ENCODE measurements at regions not wholly inside any gene's neighbourhood (a gene's known extent, or its start where the extent isn't known, plus 50 kb on each side); places are given as distances from the start of the nearest gene placed in this dataset.

DNA sequence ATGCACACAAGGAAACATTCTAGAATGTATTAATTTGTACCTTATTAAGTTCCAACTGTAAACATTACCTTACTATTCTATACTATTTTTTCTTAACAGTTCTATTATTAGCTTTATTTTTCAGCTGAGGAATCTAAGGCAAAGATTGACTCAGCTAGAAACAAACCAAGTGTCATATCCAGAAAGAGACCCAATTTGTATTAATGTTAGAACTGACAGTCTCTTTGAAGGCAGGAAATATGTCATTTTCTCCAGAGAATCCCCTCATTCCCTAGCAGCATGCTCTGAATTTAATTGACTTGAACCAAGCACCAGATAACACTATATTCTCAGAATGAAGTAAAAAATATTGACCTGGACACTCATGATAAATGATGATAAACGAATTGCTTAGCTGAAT lies 81.4 kb upstream of the PLPPR5 start:
- no peak overlapping the region for H2AK5ac ChIP-seq (ENCODE audit: low read length)
- H3K4ac ChIP-seq (ENCODE audit: low read depth, low read length), result no peak overlapping the region
- H3K56ac ChIP-seq (ENCODE audit: low read length), result no peak overlapping the region
- H2BK15ac ChIP-seq (replicated peaks; ENCODE audit: low read depth), result no peak overlapping the region
- H3K4me1 ChIP-seq (ENCODE audit: control insufficient read depth, low read depth, low read length), result no peaks in the 10 kb centered on the region
- no peaks in the 10 kb centered on the region for H3K79me1 ChIP-seq (ENCODE audit: low read length)
- H4K8ac ChIP-seq (ENCODE audit: low read depth, low read length), result no peak overlapping the region
- no peak overlapping the region for H3K9ac ChIP-seq (ENCODE audit: low read length)
- DNase-seq, result no peak
- no peaks in the 10 kb centered on the region for H3K27me3 ChIP-seq (ENCODE audit: insufficient read depth, low read length, poor library complexity)
- H3K79me2 ChIP-seq (ENCODE audit: control insufficient read depth, insufficient read depth, low read length), result no peaks in the 10 kb centered on the region
- H3K36me3 ChIP-seq (ENCODE audit: control insufficient read depth, insufficient read depth, low read length), result no peaks in the 10 kb centered on the region
- no peak overlapping the region for H3K4me2 ChIP-seq (ENCODE audit: low read length)
- WGBS (ENCODE audit: extremely low coverage, insufficient coverage, low lambda C conversion rate), result no CpG with 5 or more reads among the region's 1 CpG
- no peak overlapping the region for H3K18ac ChIP-seq (ENCODE audit: low read length)
- H2BK120ac ChIP-seq (ENCODE audit: low read depth, low read length), result no peak overlapping the region
- no peak overlapping the region for H4K5ac ChIP-seq (ENCODE audit: low read length)
- no peak overlapping the region for H3K23ac ChIP-seq (ENCODE audit: low read length)
- H3K27ac ChIP-seq (ENCODE audit: low read depth, low read length), result no peak overlapping the region
- H3K4me3 ChIP-seq (ENCODE audit: low read length), result no peak overlapping the region
- no peak overlapping the region for H2BK5ac ChIP-seq (ENCODE audit: low read length)

DNA sequence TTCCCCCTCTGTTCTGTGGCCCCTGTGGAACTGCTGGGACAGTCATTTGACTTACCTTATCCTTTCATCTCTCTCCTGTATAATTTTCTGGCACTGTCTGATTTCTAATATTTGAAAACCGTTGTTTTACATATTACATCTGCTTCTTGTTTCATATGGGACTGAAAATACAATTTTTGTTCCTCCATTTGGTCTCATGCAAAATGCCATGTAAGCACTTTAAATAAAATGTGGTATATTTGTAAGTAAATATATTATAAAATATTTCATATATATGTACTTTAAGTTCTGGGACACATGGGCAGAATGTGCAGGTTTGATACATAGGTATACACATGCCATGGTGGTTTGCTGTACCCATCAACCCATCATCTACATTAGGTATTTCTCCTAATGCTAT lies 93.9 kb upstream of the PLPPR5 start:
- Histone ChIP-seq H3K79me1 (ENCODE audit: low read length) (no peaks in the 10 kb centered on the region), H3K27me3 (ENCODE audit: insufficient read depth, low read length, poor library complexity) (no peaks in the 10 kb centered on the region), H3K36me3 (ENCODE audit: control insufficient read depth, insufficient read depth, low read length) (no peaks in the 10 kb centered on the region), H3K4me2 (ENCODE audit: low read length) (no peak overlapping the region), H3K23ac (ENCODE audit: low read length) (no peak overlapping the region), H2BK5ac (ENCODE audit: low read length) (no peak overlapping the region), H4K5ac (ENCODE audit: low read length) (no peak overlapping the region), H3K4me3 (ENCODE audit: low read length) (no peak overlapping the region), H4K8ac (ENCODE audit: low read depth, low read length) (no peak overlapping the region), H3K27ac (ENCODE audit: low read depth, low read length) (no peak overlapping the region), H3K4ac (ENCODE audit: low read depth, low read length) (no peak overlapping the region), H2BK15ac (replicated peaks; ENCODE audit: low read depth) (no peak overlapping the region), H3K9ac (ENCODE audit: low read length) (no peak overlapping the region), H3K56ac (ENCODE audit: low read length) (no peak overlapping the region), H3K79me2 (ENCODE audit: control insufficient read depth, insufficient read depth, low read length) (no peaks in the 10 kb centered on the region), H2BK120ac (ENCODE audit: low read depth, low read length) (no peak overlapping the region), H3K4me1 (ENCODE audit: control insufficient read depth, low read depth, low read length) (no peaks in the 10 kb centered on the region), H3K18ac (ENCODE audit: low read length) (no peak overlapping the region), H2AK5ac (ENCODE audit: low read length) (no peak overlapping the region)
- DNase-seq, result no peak
- WGBS (ENCODE audit: extremely low coverage, insufficient coverage, low lambda C conversion rate), result no CpG with 5 or more reads among the region's 1 CpG

DNA sequence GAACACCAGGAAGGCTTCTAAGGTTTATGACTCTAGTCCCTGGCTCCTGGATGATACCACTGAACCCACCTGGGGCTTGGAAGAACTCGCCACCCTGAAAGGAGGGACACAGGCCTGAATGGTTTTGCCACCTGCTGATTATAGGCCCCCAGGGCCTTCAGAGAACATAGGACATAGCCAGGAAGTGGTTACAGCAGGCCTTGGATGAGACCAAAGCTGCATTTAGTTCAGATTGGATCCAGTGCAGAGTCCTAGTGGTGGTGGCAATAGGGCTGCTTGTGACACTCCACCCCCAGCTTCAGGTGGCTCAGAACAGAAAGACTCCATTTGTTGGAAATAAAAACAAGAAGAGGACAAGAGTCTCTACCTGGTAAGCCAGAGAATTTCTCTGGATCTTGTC lies 101.6 kb upstream of the PLPPR5 start:
- H3K56ac ChIP-seq (ENCODE audit: low read length), result no peak overlapping the region
- no peaks in the 10 kb centered on the region for H3K79me2 ChIP-seq (ENCODE audit: control insufficient read depth, insufficient read depth, low read length)
- no peak overlapping the region for H3K4me2 ChIP-seq (ENCODE audit: low read length)
- no peak overlapping the region for H2BK120ac ChIP-seq (ENCODE audit: low read depth, low read length)
- H3K27me3 ChIP-seq (ENCODE audit: insufficient read depth, low read length, poor library complexity), result no peaks in the 10 kb centered on the region
- no peak overlapping the region for H3K4ac ChIP-seq (ENCODE audit: low read depth, low read length)
- no peaks in the 10 kb centered on the region for H3K36me3 ChIP-seq (ENCODE audit: control insufficient read depth, insufficient read depth, low read length)
- no peak overlapping the region for H4K5ac ChIP-seq (ENCODE audit: low read length)
- no peak overlapping the region for H2BK5ac ChIP-seq (ENCODE audit: low read length)
- no peak overlapping the region for H2BK15ac ChIP-seq (replicated peaks; ENCODE audit: low read depth)
- no peak overlapping the region for H3K9ac ChIP-seq (ENCODE audit: low read length)
- H2AK5ac ChIP-seq (ENCODE audit: low read length), result no peak overlapping the region
- H3K4me1 ChIP-seq (ENCODE audit: control insufficient read depth, low read depth, low read length), result no peaks in the 10 kb centered on the region
- WGBS (ENCODE audit: extremely low coverage, insufficient coverage, low lambda C conversion rate), result no CpG with 5 or more reads among the region's 1 CpG
- H3K4me3 ChIP-seq (ENCODE audit: low read length), result no peak overlapping the region
- H4K8ac ChIP-seq (ENCODE audit: low read depth, low read length), result no peak overlapping the region
- no peaks in the 10 kb centered on the region for H3K79me1 ChIP-seq (ENCODE audit: low read length)
- no peak for DNase-seq
- H3K23ac ChIP-seq (ENCODE audit: low read length), result no peak overlapping the region
- no peak overlapping the region for H3K27ac ChIP-seq (ENCODE audit: low read depth, low read length)
- no peak overlapping the region for H3K18ac ChIP-seq (ENCODE audit: low read length)

DNA sequence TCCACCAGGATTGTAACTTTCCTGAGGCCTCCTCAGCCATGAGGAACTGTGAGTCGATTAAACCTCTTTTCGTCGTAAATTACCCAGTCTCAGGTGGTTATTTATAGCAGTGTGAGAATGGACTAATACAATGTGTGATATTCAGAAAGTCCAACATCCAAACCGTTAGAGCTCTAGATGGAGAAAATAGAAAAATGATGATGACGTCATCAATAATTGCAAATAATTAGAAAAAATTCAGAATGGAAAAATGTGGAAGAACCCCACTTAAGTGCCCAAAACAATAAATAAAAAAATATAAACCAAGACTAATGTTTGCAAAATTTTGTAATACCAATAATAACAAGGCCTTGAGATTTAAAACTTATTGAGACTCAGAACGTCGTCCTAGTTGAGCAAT lies 103.0 kb upstream of the PLPPR5 start:
- Histone ChIP-seq H3K79me2 (ENCODE audit: control insufficient read depth, insufficient read depth, low read length) (no peaks in the 10 kb centered on the region), H3K79me1 (ENCODE audit: low read length) (no peaks in the 10 kb centered on the region), H3K4me3 (ENCODE audit: low read length) (no peak overlapping the region), H2BK120ac (ENCODE audit: low read depth, low read length) (no peak overlapping the region), H3K27ac (ENCODE audit: low read depth, low read length) (no peak overlapping the region), H3K4ac (ENCODE audit: low read depth, low read length) (no peak overlapping the region), H2BK5ac (ENCODE audit: low read length) (no peak overlapping the region), H3K18ac (ENCODE audit: low read length) (no peak overlapping the region), H2AK5ac (ENCODE audit: low read length) (no peak overlapping the region), H3K27me3 (ENCODE audit: insufficient read depth, low read length, poor library complexity) (no peaks in the 10 kb centered on the region), H2BK15ac (replicated peaks; ENCODE audit: low read depth) (no peak overlapping the region), H3K36me3 (ENCODE audit: control insufficient read depth, insufficient read depth, low read length) (no peaks in the 10 kb centered on the region), H4K5ac (ENCODE audit: low read length) (no peak overlapping the region), H3K4me2 (ENCODE audit: low read length) (no peak overlapping the region), H3K56ac (ENCODE audit: low read length) (no peak overlapping the region), H4K8ac (ENCODE audit: low read depth, low read length) (no peak overlapping the region), H3K23ac (ENCODE audit: low read length) (no peak overlapping the region), H3K4me1 (ENCODE audit: control insufficient read depth, low read depth, low read length) (no peaks in the 10 kb centered on the region), H3K9ac (ENCODE audit: low read length) (no peak overlapping the region)
- DNase-seq, result no peak
- WGBS (ENCODE audit: extremely low coverage, insufficient coverage, low lambda C conversion rate), result no CpG with 5 or more reads among the region's 7 CpGs

DNA sequence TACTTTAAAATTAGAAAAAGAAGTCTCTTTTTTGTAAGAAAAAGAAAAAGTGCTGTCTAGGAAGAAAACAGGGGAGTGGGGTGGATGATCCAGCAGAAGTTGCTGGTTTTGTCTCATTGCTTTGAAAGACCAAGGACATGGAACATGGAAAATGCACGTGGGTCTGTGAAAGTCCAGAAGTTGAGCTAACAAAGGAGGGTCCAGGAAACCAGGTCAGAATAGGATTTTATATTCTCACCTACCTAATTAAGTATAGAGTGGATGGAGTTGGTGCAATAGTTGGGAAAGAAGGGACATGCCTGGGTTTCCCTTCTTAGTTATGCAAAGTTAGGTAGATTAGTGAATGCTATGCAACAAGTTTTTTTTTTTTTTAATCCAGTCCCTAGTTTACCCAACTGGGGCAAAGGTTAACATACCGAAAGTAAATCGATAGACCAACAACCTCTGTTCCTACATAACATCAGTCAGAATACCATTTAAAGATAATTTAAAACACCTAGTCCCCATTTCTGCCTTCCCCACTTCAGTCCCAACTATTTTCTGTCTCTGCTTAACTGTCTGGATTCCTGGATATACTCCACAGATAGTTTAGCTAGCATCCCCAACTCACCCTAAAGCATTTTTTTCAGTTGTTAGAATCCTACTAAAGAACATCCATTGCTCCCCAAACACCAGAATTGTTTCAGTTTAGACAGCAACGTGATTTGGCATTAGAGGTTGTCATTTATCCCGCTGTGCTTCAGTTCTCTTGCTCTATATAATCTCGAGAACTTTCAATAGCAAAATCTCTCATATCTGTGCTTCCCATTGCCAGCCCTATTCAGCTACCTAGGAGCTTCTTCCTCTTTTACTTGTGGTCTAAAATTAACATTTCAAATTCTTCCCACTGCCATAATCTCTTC lies 105.7 kb upstream of the PLPPR5 start:
- no peak overlapping the region for H3K23ac ChIP-seq (ENCODE audit: low read length)
- H2BK15ac ChIP-seq (replicated peaks; ENCODE audit: low read depth), result no peak overlapping the region
- H3K4me2 ChIP-seq (ENCODE audit: low read length), result no peak overlapping the region
- no CpG with 5 or more reads among the region's 6 CpGs for WGBS (ENCODE audit: extremely low coverage, insufficient coverage, low lambda C conversion rate)
- no peaks in the 10 kb centered on the region for H3K79me2 ChIP-seq (ENCODE audit: control insufficient read depth, insufficient read depth, low read length)
- H3K18ac ChIP-seq (ENCODE audit: low read length), result peak overlapping the region; percentile 68
- no peak overlapping the region for H2BK5ac ChIP-seq (ENCODE audit: low read length)
- no peaks in the 10 kb centered on the region for H3K36me3 ChIP-seq (ENCODE audit: control insufficient read depth, insufficient read depth, low read length)
- H3K27ac ChIP-seq (ENCODE audit: low read depth, low read length), result no peak overlapping the region
- H4K8ac ChIP-seq (ENCODE audit: low read depth, low read length), result no peak overlapping the region
- H3K4ac ChIP-seq (ENCODE audit: low read depth, low read length), result no peak overlapping the region
- H3K56ac ChIP-seq (ENCODE audit: low read length), result no peak overlapping the region
- no peak overlapping the region for H3K9ac ChIP-seq (ENCODE audit: low read length)
- no peak overlapping the region for H3K4me3 ChIP-seq (ENCODE audit: low read length)
- no peaks in the 10 kb centered on the region for H3K79me1 ChIP-seq (ENCODE audit: low read length)
- no peak overlapping the region for H2AK5ac ChIP-seq (ENCODE audit: low read length)
- DNase-seq, result no peak
- H2BK120ac ChIP-seq (ENCODE audit: low read depth, low read length), result no peak overlapping the region
- H4K5ac ChIP-seq (ENCODE audit: low read length), result no peak overlapping the region
- no peaks in the 10 kb centered on the region for H3K27me3 ChIP-seq (ENCODE audit: insufficient read depth, low read length, poor library complexity)
- H3K4me1 ChIP-seq (ENCODE audit: control insufficient read depth, low read depth, low read length), result no peaks in the 10 kb centered on the region

DNA sequence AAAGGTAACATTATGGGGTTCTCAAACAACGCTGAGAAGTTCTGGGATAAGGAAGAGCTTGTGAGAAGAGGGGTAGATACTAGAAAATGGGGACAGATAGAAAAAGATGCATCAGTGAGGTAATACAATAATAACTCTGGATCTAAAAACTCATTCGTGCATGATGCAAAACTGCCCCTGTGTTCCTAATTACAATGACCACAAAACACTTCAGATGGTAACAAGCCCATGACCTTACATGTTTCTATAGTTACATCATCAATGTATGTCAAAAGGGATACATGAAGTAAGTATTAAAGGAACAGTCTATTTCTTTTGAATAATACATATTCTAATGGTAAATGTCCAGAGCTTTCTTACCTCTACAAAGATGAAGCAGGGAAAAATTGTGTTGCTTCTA lies 110.6 kb upstream of the PLPPR5 start:
- H3K4ac ChIP-seq (ENCODE audit: low read depth, low read length), result no peak overlapping the region
- H3K79me2 ChIP-seq (ENCODE audit: control insufficient read depth, insufficient read depth, low read length), result no peaks in the 10 kb centered on the region
- H3K27me3 ChIP-seq (ENCODE audit: insufficient read depth, low read length, poor library complexity), result no peaks in the 10 kb centered on the region
- H3K18ac ChIP-seq (ENCODE audit: low read length), result no peak overlapping the region
- H4K8ac ChIP-seq (ENCODE audit: low read depth, low read length), result no peak overlapping the region
- no peak overlapping the region for H2AK5ac ChIP-seq (ENCODE audit: low read length)
- no peaks in the 10 kb centered on the region for H3K4me1 ChIP-seq (ENCODE audit: control insufficient read depth, low read depth, low read length)
- no peak overlapping the region for H3K27ac ChIP-seq (ENCODE audit: low read depth, low read length)
- H3K79me1 ChIP-seq (ENCODE audit: low read length), result no peaks in the 10 kb centered on the region
- no peak overlapping the region for H3K4me3 ChIP-seq (ENCODE audit: low read length)
- no peak overlapping the region for H3K9ac ChIP-seq (ENCODE audit: low read length)
- no peak overlapping the region for H4K5ac ChIP-seq (ENCODE audit: low read length)
- H2BK15ac ChIP-seq (replicated peaks; ENCODE audit: low read depth), result no peak overlapping the region
- WGBS (ENCODE audit: extremely low coverage, insufficient coverage, low lambda C conversion rate), result no CpG with 5 or more reads among the region's 2 CpGs
- no peak for DNase-seq
- no peak overlapping the region for H3K23ac ChIP-seq (ENCODE audit: low read length)
- no peak overlapping the region for H2BK5ac ChIP-seq (ENCODE audit: low read length)
- H3K36me3 ChIP-seq (ENCODE audit: control insufficient read depth, insufficient read depth, low read length), result no peaks in the 10 kb centered on the region
- H3K4me2 ChIP-seq (ENCODE audit: low read length), result no peak overlapping the region
- no peak overlapping the region for H2BK120ac ChIP-seq (ENCODE audit: low read depth, low read length)
- no peak overlapping the region for H3K56ac ChIP-seq (ENCODE audit: low read length)
